Stimulated activated CD4-positive, alpha-beta T cell treated with anti-CD3 and anti-CD28 coated beads, Interleukin-4, amount 100 ng/mL, for 48 hours (primary cell): ENCODE measurements at regions not wholly inside any gene's neighbourhood (a gene's known extent, or its start where the extent isn't known, plus 50 kb on each side); places are given as distances from the start of the nearest gene placed in this dataset.
"Not testable (repeated sequence)": the region's sequence is repeated elsewhere in the genome, so short reads cannot be mapped to it uniquely, and the experiment has no call there.

ENCODE experiments used
- DNase-seq, 2 donors: peaks; one replicate each; pipeline ENCODE4 v3.0.0-alpha.2; 2020; ENCODE audit warnings: low read depth in 2 of 2

- DNase-seq = no peak
These were observed 179.3 kb downstream of the ZC3H11B start for GRCh38 chr1:219433496-219434131.

- DNase-seq = no peak
These were observed 179.9 kb downstream of the ZC3H11B start for GRCh38 chr1:219433001-219433400.

GRCh38 chr1:219432191-219432606 lies 180.7 kb downstream of the ZC3H11B start:
- DNase-seq = no peak

- DNase-seq = no peak
These were observed 182.5 kb downstream of the ZC3H11B start for GRCh38 chr1:219430419-219430818.

- DNase-seq = no peak
These were observed 184.3 kb downstream of the ZC3H11B start for GRCh38 chr1:219428651-219429050.

- DNase-seq = no peak
These were observed 184.9 kb downstream of the ZC3H11B start for GRCh38 chr1:219427989-219428388.

- no peak for DNase-seq
These were observed 185.5 kb downstream of the ZC3H11B start for GRCh38 chr1:219427403-219427802.

GRCh38 chr1:219422811-219423598 lies 189.9 kb downstream of the ZC3H11B start:
- DNase-seq = no peak

- DNase-seq = no peak
These were observed 192.0 kb downstream of the ZC3H11B start for GRCh38 chr1:219420913-219421312.

GRCh38 chr1:219419860-219420259 lies 193.0 kb downstream of the ZC3H11B start:
- no peak for DNase-seq

GRCh38 chr1:219419065-219419464 lies 193.8 kb downstream of the ZC3H11B start:
- DNase-seq = no peak

GRCh38 chr1:219417610-219418009 lies 195.3 kb downstream of the ZC3H11B start:
- no peak for DNase-seq

- peak; percentile 49 to 56 for DNase-seq
These were observed 196.2 kb downstream of the ZC3H11B start for GRCh38 chr1:219416598-219417238.

- DNase-seq = no peak
These were observed 197.0 kb downstream of the ZC3H11B start for GRCh38 chr1:219415915-219416314.

- no peak for DNase-seq
These were observed 197.5 kb downstream of the ZC3H11B start for GRCh38 chr1:219415433-219415832.

- DNase-seq = no peak
These were observed 198.7 kb downstream of the ZC3H11B start for GRCh38 chr1:219414250-219414649.

- DNase-seq = no peak
These were observed 199.4 kb downstream of the ZC3H11B start for GRCh38 chr1:219413536-219413935.

GRCh38 chr1:219412772-219413171 lies 200.1 kb downstream of the ZC3H11B start:
- no peak for DNase-seq

- not testable (repeated sequence) for DNase-seq
These were observed 202.2 kb downstream of the ZC3H11B start for GRCh38 chr1:219410721-219411120.

- DNase-seq = no peak
These were observed 207.2 kb downstream of the ZC3H11B start for GRCh38 chr1:219405531-219406331.

GRCh38 chr1:219404629-219405028 lies 208.3 kb downstream of the ZC3H11B start:
- no peak for DNase-seq

- DNase-seq = no peak
These were observed 210.0 kb downstream of the ZC3H11B start for GRCh38 chr1:219402925-219403324.
